HCT116 (cell line): ENCODE measurements at regions not wholly inside any gene's neighbourhood (a gene's known extent, or its start where the extent isn't known, plus 50 kb on each side); places are given as distances from the start of the nearest gene placed in this dataset.

ENCODE experiments used
- ATAC-seq: fragments of 200-7000 bp; cut with Tn5 transposase; 2 replicates; pipeline ENCODE4 v1.9.1; 2020; ENCODE audit warnings: mild to moderate bottlenecking, moderate library complexity
- BruUV-seq: library from RNA; stranded (reverse); fragments of 400-500 nt; replicated peaks from 2 replicates; lab custom pipeline; 2021; lab: Mats Ljungman, UMichigan
- CTCF ChIA-PET: fragments of 300-600 bp; sonication (Branson Sonifier 250); formaldehyde crosslinking; loops from one replicate; lab custom pipeline; 2021; ENCODE audit warnings: antibody characterized with exemption; lab: Charles Lee
- POLR2A ChIA-PET: fragments of 300-600, 350-600 bp; sonication (Branson Sonifier 250); formaldehyde crosslinking; loops from one replicate; lab custom pipeline; 2021; ENCODE audit warnings: antibody characterized with exemption; lab: Charles Lee
- RAD21 ChIA-PET, 2 experiments: fragments of 300-600 bp; sonication (Branson Sonifier 250); formaldehyde crosslinking; loops; one replicate each; lab custom pipeline; 2023; ENCODE audit warnings: low total read pairs in 2 of 2; ENCODE audit not compliant: uncharacterized antibody in 2 of 2, unreplicated experiment in 2 of 2, low non-redundant PET in 1 of 2; lab: Charles Lee
- DNase-seq: peaks from one replicate; pipeline ENCODE4 v3.0.0-alpha.2; 2010; ENCODE audit warnings: low read depth, low spot score
- H2AFZ ChIP-seq: fragments of 200-600 bp; shearing (Covaris generic), sonication (generic); 2 replicates; pipeline ENCODE4 v1.6.1; 2017; ENCODE audit warnings: low read depth, mixed run types, mixed read lengths, antibody characterized with exemption, low read length; ENCODE audit not compliant: poor library complexity, severe bottlenecking
- H3K27ac ChIP-seq: 2 replicates; pipeline ENCODE4 v1.5.1; 2012; ENCODE audit warnings: low read depth, low read length
- H3K27me3 ChIP-seq: fragments of 200-600 bp; sonication (generic); 2 replicates; pipeline ENCODE4 v1.6.1; 2016; ENCODE audit warnings: mixed run types, low read length, mixed read lengths; ENCODE audit not compliant: insufficient read depth
- H3K36me3 ChIP-seq, 2 experiments: fragments of 200-500 bp in 1 of 2; fragments of 200-600 bp in 1 of 2; sonication (Bioruptor generic) in 1 of 2; sonication (generic) in 1 of 2; 2 replicates each; pipeline versions ENCODE4 v1.5.1 to v1.6.1; 2014 to 2016; ENCODE audit warnings: low read length in 2 of 2, inconsistent platforms in 1 of 2, mixed read lengths in 1 of 2, mixed run types in 1 of 2; ENCODE audit not compliant: insufficient read depth in 2 of 2, control insufficient read depth in 1 of 2
- H3K4me1 ChIP-seq, 2 experiments: fragments of 200-600 bp in 1 of 2; sonication (generic) in 1 of 2; 2 replicates each; pipeline versions ENCODE4 v1.5.1 to v1.6.1; 2012 to 2017; ENCODE audit warnings: low read length in 2 of 2, inconsistent platforms in 1 of 2, mild to moderate bottlenecking in 1 of 2, mixed read lengths in 1 of 2, mixed run types in 1 of 2, moderate library complexity in 1 of 2; ENCODE audit not compliant: insufficient read depth in 2 of 2, control insufficient read depth in 1 of 2
- H3K4me2 ChIP-seq: fragments of 200-600 bp; sonication (generic); 2 replicates; pipeline ENCODE4 v1.6.1; 2017; ENCODE audit warnings: mixed run types, low read length, mixed read lengths
- H3K4me3 ChIP-seq, 2 experiments: fragments of 200-600 bp in 1 of 2; sonication (generic) in 1 of 2; replicated peaks in 1 of 2; 2 replicates each; pipeline ENCODE4 v1.5.1; 2011 to 2016; ENCODE audit warnings: low read length in 2 of 2, control low read depth in 1 of 2, low read depth in 1 of 2, mild to moderate bottlenecking in 1 of 2, mixed read lengths in 1 of 2, mixed run types in 1 of 2
- H3K79me2 ChIP-seq: fragments of 200-600 bp; sonication (generic); 2 replicates; pipeline ENCODE4 v1.6.1; 2017; ENCODE audit warnings: mild to moderate bottlenecking, mixed run types, low read length, moderate library complexity, mixed read lengths; ENCODE audit not compliant: insufficient read depth
- H3K9ac ChIP-seq: fragments of 200-600 bp; sonication (generic); 2 replicates; pipeline ENCODE4 v1.6.1; 2016; ENCODE audit warnings: low read length, mixed read lengths
- H3K9me2 ChIP-seq: fragments of 200-600 bp; sonication (generic), shearing (Covaris generic); 2 replicates; pipeline ENCODE4 v1.6.1; 2017; ENCODE audit warnings: mixed run types, mild to moderate bottlenecking, moderate library complexity; ENCODE audit not compliant: insufficient read depth
- H3K9me3 ChIP-seq, 2 experiments: fragments of 200-500 bp in 1 of 2; fragments of 200-600 bp in 1 of 2; sonication (Bioruptor generic) in 1 of 2; sonication (generic) in 1 of 2; 2 replicates each; pipeline ENCODE4 v1.6.1; 2014 to 2017; ENCODE audit warnings: low read length in 2 of 2, mixed read lengths in 2 of 2, inconsistent platforms in 1 of 2, low read depth in 1 of 2, mild to moderate bottlenecking in 1 of 2, mixed run types in 1 of 2, moderate library complexity in 1 of 2; ENCODE audit not compliant: control insufficient read depth in 1 of 2, insufficient read depth in 1 of 2
- H4K20me1 ChIP-seq: fragments of 200-600 bp; sonication (generic), shearing (Covaris generic); 2 replicates; pipeline ENCODE4 v1.6.1; 2017; ENCODE audit warnings: mixed run types, mild to moderate bottlenecking, moderate library complexity; ENCODE audit not compliant: insufficient read depth
- ELF1 ChIP-seq: IDR thresholded peaks from 2 replicates; pipeline ENCODE4 v1.6.1; 2012; ENCODE audit warnings: low read depth, borderline replicate concordance
- EZH2phosphoT487 ChIP-seq: fragments of 200-600 bp; IDR thresholded peaks from 2 replicates; pipeline ENCODE4 v1.6.1; 2018; ENCODE audit warnings: antibody characterized with exemption, borderline replicate concordance
- FOSL1 ChIP-seq: IDR thresholded peaks from 2 replicates; pipeline ENCODE4 v1.6.1; 2012; ENCODE audit warnings: low read depth
- SIN3A ChIP-seq: IDR thresholded peaks from 2 replicates; pipeline ENCODE4 v1.6.1; 2012; ENCODE audit warnings: low read depth
- SRF ChIP-seq: IDR thresholded peaks from 2 replicates; pipeline ENCODE4 v1.6.1; 2012; ENCODE audit warnings: low read depth
- TCF7L2 ChIP-seq: IDR thresholded peaks from 2 replicates; pipeline ENCODE4 v1.7.0; 2011; ENCODE audit warnings: borderline replicate concordance, inconsistent platforms; ENCODE audit not compliant: insufficient read depth, insufficient read length; ENCODE audit errors: extremely low read depth
- YY1 ChIP-seq: IDR thresholded peaks from 2 replicates; pipeline ENCODE4 v1.6.1; 2011; ENCODE audit warnings: low read length, low read depth, moderate library complexity, mild to moderate bottlenecking; ENCODE audit not compliant: insufficient replicate concordance; ENCODE audit errors: extremely low read depth
- ZBTB33 ChIP-seq: IDR thresholded peaks from 2 replicates; pipeline ENCODE4 v1.6.1; 2011; ENCODE audit warnings: mild to moderate bottlenecking, low read length, moderate library complexity; ENCODE audit not compliant: insufficient replicate concordance; ENCODE audit errors: extremely low read depth
- intact Hi-C: fragments of 100-400 bp; cut with micrococcal nuclease; formaldehyde crosslinking; loops from 2 replicates; pipeline ENCODE4 v1.10.0; 2022

GRCh38 chr11:31943056-31943780, 132.1 kb upstream of the PAX6 start:
- Histone ChIP-seq H3K9me2 (no peaks in the 10 kb centered on the region), H3K4me2 (no peak overlapping the region), H2AFZ (no peak overlapping the region), H3K79me2 (no peaks in the 10 kb centered on the region), H3K4me1 (peaks cover 0 to 5% of the 10 kb centered on the region in 2 experiments; a peak in 1 of 4 replicates), H3K4me3 (no peak overlapping the region), H3K27me3 (no peaks in the 10 kb centered on the region), H3K9ac (no peak overlapping the region), H3K9me3 (no peaks in the 10 kb centered on the region), H3K27ac (no peak overlapping the region), H4K20me1 (no peaks in the 10 kb centered on the region), H3K36me3 (no peaks in the 10 kb centered on the region)
- intact Hi-C loops, result no loop called here
- ChIA-PET RAD21 (no interaction called here), CTCF (no interaction called here), POLR2A (no interaction called here)
- DNase-seq (no peak), ATAC-seq (no peak)
- TF ChIP-seq EZH2phosphoT487 (no peak), FOSL1 (no peak), SIN3A (no peak), SRF (no peak), TCF7L2 (no peak), YY1 (no peak), ZBTB33 (no peak), ELF1 (no peak)
- BruUV-seq, result no TSS peak
